ENCODE measurements at regions not wholly inside any gene's neighbourhood (a gene's known extent, or its start where the extent isn't known, plus 50 kb on each side); places are given as distances from the start of the nearest gene placed in this dataset.

- Histone ChIP-seq H3K4me1 (ENCODE audit: control insufficient read depth, insufficient read depth, low read length) (no peaks in the 10 kb centered on the region), H3K36me3 (ENCODE audit: control insufficient read depth in 2 of 2, insufficient read depth in 1 of 2, low read length in 2 of 2) (no peaks in the 10 kb centered on the region), H3K4me3 (ENCODE audit: low read depth, low read length) (no peak overlapping the region), H3K9me3 (ENCODE audit: control insufficient read depth, insufficient read depth, low read depth, low read length) (no peaks in the 10 kb centered on the region; the same call in 1 of the 2 replicates), H3K27ac (ENCODE audit: extremely low read depth, low read depth, low read length) (no peak overlapping the region)
- ChIA-PET CTCF (no interaction called here), POLR2A (no interaction called here)
- TF ChIP-seq PRDM10 (tag by site-specific recombination; IDR thresholded peaks at IDR 0.05) (no peak), ZNF423 (tag by site-specific recombination; IDR thresholded peaks at IDR 0.05) (no peak), ZNF560 (tag by site-specific recombination; IDR thresholded peaks at IDR 0.05; ENCODE audit: borderline replicate concordance) (no peak), ZNF112 (tag by site-specific recombination; IDR thresholded peaks at IDR 0.05) (no peak), ZNF792 (tag by site-specific recombination; IDR thresholded peaks at IDR 0.05) (no peak), ZNF837 (tag by site-specific recombination; IDR thresholded peaks at IDR 0.05) (no peak), ZNF677 (tag by site-specific recombination; IDR thresholded peaks at IDR 0.05) (no peak), ZNF623 (tag by site-specific recombination; IDR thresholded peaks at IDR 0.05) (no peak), ZNF214 (tag by site-specific recombination; IDR thresholded peaks at IDR 0.05; ENCODE audit: borderline replicate concordance) (no peak), ZNF132 (tag by site-specific recombination; IDR thresholded peaks at IDR 0.05; ENCODE audit: borderline replicate concordance) (no peak)
- TF ChIP-seq, protein P1, sequence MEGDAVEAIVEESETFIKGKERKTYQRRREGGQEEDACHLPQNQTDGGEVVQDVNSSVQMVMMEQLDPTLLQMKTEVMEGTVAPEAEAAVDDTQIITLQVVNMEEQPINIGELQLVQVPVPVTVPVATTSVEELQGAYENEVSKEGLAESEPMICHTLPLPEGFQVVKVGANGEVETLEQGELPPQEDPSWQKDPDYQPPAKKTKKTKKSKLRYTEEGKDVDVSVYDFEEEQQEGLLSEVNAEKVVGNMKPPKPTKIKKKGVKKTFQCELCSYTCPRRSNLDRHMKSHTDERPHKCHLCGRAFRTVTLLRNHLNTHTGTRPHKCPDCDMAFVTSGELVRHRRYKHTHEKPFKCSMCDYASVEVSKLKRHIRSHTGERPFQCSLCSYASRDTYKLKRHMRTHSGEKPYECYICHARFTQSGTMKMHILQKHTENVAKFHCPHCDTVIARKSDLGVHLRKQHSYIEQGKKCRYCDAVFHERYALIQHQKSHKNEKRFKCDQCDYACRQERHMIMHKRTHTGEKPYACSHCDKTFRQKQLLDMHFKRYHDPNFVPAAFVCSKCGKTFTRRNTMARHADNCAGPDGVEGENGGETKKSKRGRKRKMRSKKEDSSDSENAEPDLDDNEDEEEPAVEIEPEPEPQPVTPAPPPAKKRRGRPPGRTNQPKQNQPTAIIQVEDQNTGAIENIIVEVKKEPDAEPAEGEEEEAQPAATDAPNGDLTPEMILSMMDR (tag by site-specific recombination; IDR thresholded peaks at IDR 0.05): no peak
- TF ChIP-seq, protein P2, sequence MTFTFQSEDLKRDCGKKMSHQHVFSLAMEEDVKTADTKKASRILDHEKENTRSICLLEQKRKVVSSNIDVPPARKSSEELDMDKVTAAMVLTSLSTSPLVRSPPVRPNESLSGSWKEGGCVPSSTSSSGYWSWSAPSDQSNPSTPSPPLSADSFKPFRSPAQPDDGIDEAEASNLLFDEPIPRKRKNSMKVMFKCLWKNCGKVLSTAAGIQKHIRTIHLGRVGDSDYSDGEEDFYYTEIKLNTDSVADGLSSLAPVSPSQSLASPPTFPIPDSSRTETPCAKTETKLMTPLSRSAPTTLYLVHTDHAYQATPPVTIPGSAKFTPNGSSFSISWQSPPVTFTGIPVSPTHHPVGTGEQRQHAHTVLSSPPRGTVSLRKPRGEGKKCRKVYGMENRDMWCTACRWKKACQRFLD (tag by site-specific recombination; IDR thresholded peaks at IDR 0.05): no peak
These were observed 200.4 kb downstream of the TEX13C start for GRCh38 chrX:125520029-125520428.

DNA sequence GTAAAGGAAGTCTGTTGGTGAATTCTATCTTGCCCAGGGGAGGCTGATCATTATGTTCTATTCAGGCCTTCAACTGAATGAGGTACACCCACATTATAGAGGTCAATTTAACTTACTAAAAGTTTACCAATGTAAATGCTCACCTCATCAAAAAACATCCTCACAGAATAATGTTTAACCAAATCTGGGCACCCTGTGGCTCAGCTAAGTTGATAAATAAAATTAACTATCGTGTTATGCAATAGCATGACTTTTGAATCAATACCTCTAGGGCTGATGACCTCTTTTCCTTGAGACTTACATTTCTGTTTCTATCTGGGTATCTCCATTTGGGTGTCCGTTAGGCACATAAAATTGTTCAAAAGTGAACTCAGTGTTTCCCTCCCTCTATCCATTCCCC is 203.1 kb downstream of the TEX13C start:
- Histone ChIP-seq H3K4me3 (ENCODE audit: low read depth, low read length) (no peak overlapping the region), H3K4me1 (ENCODE audit: control insufficient read depth, insufficient read depth, low read length) (no peaks in the 10 kb centered on the region), H3K36me3 (ENCODE audit: control insufficient read depth in 2 of 2, insufficient read depth in 1 of 2, low read length in 2 of 2) (no peaks in the 10 kb centered on the region), H3K27ac (ENCODE audit: extremely low read depth, low read depth, low read length) (no peak overlapping the region), H3K9me3 (ENCODE audit: control insufficient read depth, insufficient read depth, low read depth, low read length) (no peaks in the 10 kb centered on the region; the same call in 1 of the 2 replicates)
- POLR2A ChIA-PET: no interaction called here
- CTCF ChIA-PET: no interaction called here
- TF ChIP-seq OSR2 (tag by site-specific recombination; IDR thresholded peaks at IDR 0.05) (no peak), ZSCAN16 (tag by site-specific recombination; IDR thresholded peaks at IDR 0.05) (no peak), HIC1 (tag by site-specific recombination; IDR thresholded peaks at IDR 0.05) (no peak), ZNF302 (tag by site-specific recombination; IDR thresholded peaks at IDR 0.05; ENCODE audit: low read depth) (no peak), ZNF596 (tag by site-specific recombination; IDR thresholded peaks at IDR 0.05) (no peak), ZNF133 (tag by site-specific recombination; IDR thresholded peaks at IDR 0.05) (no peak), ZNF423 (tag by site-specific recombination; IDR thresholded peaks at IDR 0.05) (no peak), ZNF664 (tag by site-specific recombination; IDR thresholded peaks at IDR 0.05) (no peak), ZNF558 (tag by site-specific recombination; IDR thresholded peaks at IDR 0.05) (no peak), YY1 (tag by site-specific recombination; IDR thresholded peaks at IDR 0.05) (no peak), ZNF426 (tag by site-specific recombination; IDR thresholded peaks at IDR 0.05) (no peak), ZNF571 (tag by site-specific recombination; IDR thresholded peaks at IDR 0.05) (no peak)
- TF ChIP-seq, protein P3, sequence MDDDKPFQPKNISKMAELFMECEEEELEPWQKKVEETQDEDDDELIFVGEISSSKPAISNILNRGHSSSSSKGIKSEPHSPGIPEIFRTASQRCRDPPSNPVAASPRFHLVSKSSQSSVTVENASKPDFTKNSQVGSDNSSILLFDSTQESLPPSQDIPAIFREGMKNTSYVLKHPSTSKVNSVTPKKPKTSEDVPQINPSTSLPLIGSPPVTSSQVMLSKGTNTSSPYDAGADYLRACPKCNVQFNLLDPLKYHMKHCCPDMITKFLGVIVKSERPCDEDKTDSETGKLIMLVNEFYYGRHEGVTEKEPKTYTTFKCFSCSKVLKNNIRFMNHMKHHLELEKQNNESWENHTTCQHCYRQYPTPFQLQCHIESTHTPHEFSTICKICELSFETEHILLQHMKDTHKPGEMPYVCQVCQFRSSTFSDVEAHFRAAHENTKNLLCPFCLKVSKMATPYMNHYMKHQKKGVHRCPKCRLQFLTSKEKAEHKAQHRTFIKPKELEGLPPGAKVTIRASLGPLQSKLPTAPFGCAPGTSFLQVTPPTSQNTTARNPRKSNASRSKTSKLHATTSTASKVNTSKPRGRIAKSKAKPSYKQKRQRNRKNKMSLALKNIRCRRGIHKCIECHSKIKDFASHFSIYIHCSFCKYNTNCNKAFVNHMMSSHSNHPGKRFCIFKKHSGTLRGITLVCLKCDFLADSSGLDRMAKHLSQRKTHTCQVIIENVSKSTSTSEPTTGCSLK (tag by site-specific recombination; IDR thresholded peaks at IDR 0.05): no peak
